ENCODE measurements at regions not wholly inside any gene's neighbourhood (a gene's known extent, or its start where the extent isn't known, plus 50 kb on each side); places are given as distances from the start of the nearest gene placed in this dataset.

GRCh38 chr2:188848887-188849435 is 125.2 kb upstream of the COL3A1 start:
- TF ChIP-seq CTCF (IDR thresholded peaks at IDR 0.05; ENCODE audit: low read depth, low read length, missing control alignments): no peak
- DNase-seq (ENCODE audit: low read depth): no peak
- H3K4me3 ChIP-seq (ENCODE audit: low read depth, low read length): no peak overlapping the region

GRCh38 chr2:188850786-188851185 is 123.4 kb upstream of the COL3A1 start:
- TF ChIP-seq CTCF (IDR thresholded peaks at IDR 0.05; ENCODE audit: low read depth, low read length, missing control alignments): no peak

GRCh38 chr2:188851311-188851710 is 122.9 kb upstream of the COL3A1 start:
- no peak overlapping the region for H3K4me3 ChIP-seq (ENCODE audit: low read depth, low read length)
- TF ChIP-seq CTCF (IDR thresholded peaks at IDR 0.05; ENCODE audit: low read depth, low read length, missing control alignments): no peak
- DNase-seq (ENCODE audit: low read depth): no peak

More at GRCh38 chr2:188850786-188851185, 123.4 kb upstream of the COL3A1 start:
- DNase-seq (ENCODE audit: low read depth): no peak
- H3K4me3 ChIP-seq (ENCODE audit: low read depth, low read length): no peak overlapping the region

GRCh38 chr2:188851826-188852225 is 122.3 kb upstream of the COL3A1 start:
- DNase-seq (ENCODE audit: low read depth): no peak
- H3K4me3 ChIP-seq (ENCODE audit: low read depth, low read length): no peak overlapping the region
- no peak for TF ChIP-seq CTCF (IDR thresholded peaks at IDR 0.05; ENCODE audit: low read depth, low read length, missing control alignments)

GRCh38 chr2:188852772-188853171 is 121.4 kb upstream of the COL3A1 start:
- no peak for TF ChIP-seq CTCF (IDR thresholded peaks at IDR 0.05; ENCODE audit: low read depth, low read length, missing control alignments)
- no peak for DNase-seq (ENCODE audit: low read depth)
- H3K4me3 ChIP-seq (ENCODE audit: low read depth, low read length): no peak overlapping the region

- no peak for TF ChIP-seq CTCF (IDR thresholded peaks at IDR 0.05; ENCODE audit: low read depth, low read length, missing control alignments)
- H3K4me3 ChIP-seq (ENCODE audit: low read depth, low read length): no peak overlapping the region
- DNase-seq (ENCODE audit: low read depth): no peak
Measured at GRCh38 chr2:188853307-188853706, 120.9 kb upstream of the COL3A1 start.

GRCh38 chr2:188865681-188866080 is 108.5 kb upstream of the COL3A1 start:
- no peak overlapping the region for H3K4me3 ChIP-seq (ENCODE audit: low read depth, low read length)
- no peak for TF ChIP-seq CTCF (IDR thresholded peaks at IDR 0.05; ENCODE audit: low read depth, low read length, missing control alignments)
- no peak for DNase-seq (ENCODE audit: low read depth)

Measured in GM12864 (cell line).